T1000 (cell line): ENCODE measurements at regions not wholly inside any gene's neighbourhood (a gene's known extent, or its start where the extent isn't known, plus 50 kb on each side); places are given as distances from the start of the nearest gene placed in this dataset.

Source experiments
- DNase-seq: peaks from one replicate; lab custom pipeline; 2025; ENCODE audit warnings: mixed read lengths; lab: John Stamatoyannopoulos, UW

- no peak for DNase-seq
Observed at GRCh38 chr5:1706021-1706420, 93.6 kb downstream of the MRPL36 start.

DNA sequence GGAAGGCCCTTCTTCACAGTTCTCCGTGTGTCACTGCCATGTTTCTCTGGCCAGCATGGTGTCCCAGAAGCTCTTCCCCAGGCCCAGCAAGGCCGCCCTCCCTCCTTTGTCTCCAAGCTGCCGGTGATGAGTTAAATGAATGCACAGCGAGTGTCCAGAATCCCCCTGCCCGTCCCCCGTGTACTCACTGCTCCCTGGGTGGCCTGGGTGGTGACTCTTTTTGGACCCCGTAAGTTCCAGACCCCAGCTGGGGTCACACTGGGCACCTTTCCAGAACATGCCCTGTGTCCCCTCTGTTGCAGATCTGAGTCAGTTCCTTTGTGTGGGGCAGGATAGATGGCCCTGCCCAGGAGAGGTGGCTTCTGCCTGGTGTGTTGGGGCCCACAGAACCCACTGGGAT lies 95.0 kb downstream of the MRPL36 start:
- DNase-seq, result no peak

DNA sequence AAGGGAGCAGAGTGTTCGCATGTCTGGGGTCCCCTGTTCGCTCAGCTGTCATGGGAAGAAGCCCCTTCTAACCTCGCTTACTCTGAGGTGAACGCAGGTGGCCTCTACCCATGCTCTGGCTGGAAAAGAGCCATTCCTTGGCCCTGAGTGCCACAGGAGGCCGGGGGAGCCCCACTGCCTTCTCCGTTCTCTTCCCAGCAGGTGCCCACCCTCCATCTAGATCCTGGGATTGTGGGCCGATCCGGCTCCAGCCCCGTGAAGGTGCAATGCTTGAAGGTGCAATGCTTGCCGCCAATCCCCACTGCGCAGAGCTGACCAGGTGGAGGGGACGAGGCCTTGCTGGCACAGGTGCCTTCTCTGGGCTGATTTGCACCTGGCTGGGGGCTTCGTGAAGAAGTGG lies 95.4 kb downstream of the MRPL36 start:
- DNase-seq, result no peak

GRCh38 chr5:1703352-1704050 lies 96.1 kb downstream of the MRPL36 start:
- no peak for DNase-seq

- DNase-seq, result no peak
Observed at GRCh38 chr5:1702318-1702717, 97.3 kb downstream of the MRPL36 start.

DNA sequence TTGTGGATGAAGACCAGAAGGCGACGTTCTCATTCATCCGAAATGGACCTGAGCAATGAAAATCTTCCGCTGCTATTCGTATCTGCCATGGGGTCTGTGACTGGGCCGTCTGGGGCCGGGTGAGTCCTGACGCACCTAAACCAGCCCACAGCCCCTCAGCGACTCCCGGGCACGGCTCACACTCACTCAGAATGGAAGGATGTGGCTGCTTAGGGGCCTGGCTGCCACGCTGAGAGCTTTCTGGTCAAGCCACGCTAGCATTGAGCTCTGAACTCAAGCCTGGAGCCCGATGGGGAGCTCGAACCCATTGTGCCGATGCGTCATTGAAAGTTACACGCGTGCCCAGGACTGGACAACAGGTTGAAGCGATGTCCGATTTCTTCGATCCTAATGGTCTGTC lies 97.8 kb downstream of the MRPL36 start:
- DNase-seq, result no peak

GRCh38 chr5:1701216-1701864 lies 98.3 kb downstream of the MRPL36 start:
- DNase-seq, result no peak

- DNase-seq, result no peak
Observed at GRCh38 chr5:1699394-1699793, 100.2 kb downstream of the MRPL36 start.

DNA sequence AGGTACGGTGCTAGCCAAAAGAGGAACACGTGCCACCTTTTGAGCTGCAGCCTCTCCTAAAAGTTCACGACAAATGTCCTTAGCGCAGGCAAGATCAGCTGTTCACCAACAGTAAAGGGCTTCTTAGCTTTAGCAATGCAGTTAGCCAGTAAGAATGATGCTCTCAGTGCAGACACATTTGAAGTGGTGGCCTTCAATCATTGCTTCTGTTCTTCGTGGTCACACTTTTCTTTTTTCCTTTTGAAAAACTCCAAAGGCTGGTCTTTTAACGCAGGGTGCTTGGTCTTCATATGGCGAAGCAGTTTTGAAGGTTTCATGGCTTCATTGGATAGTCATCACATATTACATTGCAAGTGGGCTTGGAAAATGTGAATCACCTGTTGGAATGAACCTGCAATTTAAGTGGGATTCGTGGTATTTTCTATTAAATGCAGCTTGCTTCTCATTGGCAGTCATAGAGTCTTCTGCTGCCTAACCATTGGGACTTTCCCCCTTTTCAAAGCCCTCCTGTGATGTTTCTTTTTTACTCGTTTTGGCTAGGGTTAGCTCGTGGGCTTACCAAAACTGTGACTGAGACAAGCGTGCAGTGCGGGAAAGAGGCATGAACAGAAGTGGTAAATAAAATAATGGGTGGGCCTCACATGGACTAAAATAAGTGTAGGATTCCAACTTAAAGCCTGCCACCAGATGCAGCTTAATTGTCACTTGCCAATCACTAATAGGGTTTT lies 100.9 kb downstream of the MRPL36 start:
- no peak for DNase-seq

- no peak for DNase-seq
Observed at GRCh38 chr5:1692381-1692780, 107.3 kb downstream of the MRPL36 start.

- DNase-seq, result no peak
Observed at GRCh38 chr5:1687301-1687970, 112.2 kb downstream of the MRPL36 start.

DNA sequence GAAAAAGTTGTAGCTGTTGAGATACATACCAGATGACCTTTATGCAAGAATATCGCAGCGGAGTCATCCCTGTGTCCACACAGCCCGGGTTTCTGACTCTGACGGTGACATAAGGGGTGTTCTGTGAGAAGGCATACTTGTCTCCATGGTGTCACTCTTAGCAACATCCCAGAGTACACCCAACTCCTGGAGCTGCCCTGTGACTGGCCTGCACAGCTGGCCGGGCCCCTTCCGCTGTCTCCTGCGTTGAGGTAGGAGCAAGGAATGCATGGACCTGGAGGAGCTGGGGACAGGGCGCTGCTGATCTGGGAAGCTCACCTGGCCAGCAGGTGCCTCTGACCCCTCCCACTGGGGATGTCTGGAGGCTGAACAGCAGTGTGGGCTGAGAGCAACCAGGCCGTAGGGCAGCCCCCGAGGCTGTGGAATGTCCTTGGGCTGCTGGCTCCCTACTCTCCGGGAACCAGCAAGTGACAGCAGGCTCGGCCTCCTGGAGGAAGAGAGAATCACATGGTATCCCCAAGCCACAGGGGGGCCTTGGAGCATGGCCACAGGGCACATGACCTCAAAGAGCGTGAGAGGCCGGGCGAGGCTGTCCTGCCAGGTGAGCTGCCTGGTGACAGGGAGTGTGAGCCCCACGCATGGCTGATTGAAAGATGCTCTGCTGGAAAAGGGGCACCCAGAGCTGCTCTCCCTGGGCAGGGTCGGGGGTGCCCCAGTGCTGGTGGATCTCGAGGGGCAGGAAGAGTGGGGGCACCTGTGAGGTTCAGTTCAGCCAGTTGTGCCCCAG lies 113.4 kb downstream of the MRPL36 start:
- DNase-seq, result no peak

- no peak for DNase-seq
Observed at GRCh38 chr5:1685066-1685465, 114.6 kb downstream of the MRPL36 start.

DNA sequence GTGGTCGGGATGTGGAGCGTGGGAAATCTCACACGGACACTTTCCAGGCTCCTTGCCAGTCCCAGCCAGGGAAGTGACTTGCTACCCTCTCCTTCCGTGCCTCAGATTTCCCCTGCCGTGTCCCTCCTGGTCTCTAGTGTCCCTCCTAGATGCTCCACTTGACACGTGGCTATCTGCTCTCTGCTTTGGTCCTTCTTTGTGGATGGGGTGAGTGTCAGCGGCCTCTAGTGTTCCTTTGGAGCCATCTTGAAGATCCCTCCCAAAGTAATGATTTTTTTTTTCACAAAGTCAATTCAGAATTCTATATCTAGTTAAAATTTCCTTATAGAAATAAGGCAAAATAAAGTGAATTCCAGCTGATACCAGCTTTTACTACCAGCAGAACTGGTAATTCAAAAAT lies 117.7 kb downstream of the MRPL36 start:
- no peak for DNase-seq

GRCh38 chr5:1673042-1673677 lies 126.5 kb downstream of the MRPL36 start:
- DNase-seq, result no peak

GRCh38 chr5:1672396-1672795 lies 127.2 kb downstream of the MRPL36 start:
- DNase-seq, result no peak

DNA sequence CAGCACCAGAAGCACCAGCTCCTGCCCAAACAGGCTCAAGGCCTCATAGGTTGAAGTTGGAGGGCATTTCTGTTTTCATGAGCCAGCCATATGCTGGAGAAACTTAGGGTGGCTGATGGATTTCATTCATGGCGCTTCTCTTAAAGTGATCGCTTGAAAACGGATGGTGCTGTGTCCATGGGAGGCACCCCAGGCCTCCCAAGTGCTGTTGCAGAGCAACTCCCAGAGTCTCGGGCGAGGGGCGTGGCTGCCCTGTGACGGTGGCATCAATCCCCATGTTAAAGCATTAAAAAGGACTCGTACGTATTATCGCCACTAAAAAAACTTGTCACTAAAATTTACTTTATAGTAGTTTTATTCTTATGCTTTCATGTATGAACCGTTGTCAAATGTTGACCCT lies 128.3 kb downstream of the MRPL36 start:
- DNase-seq, result no peak

- DNase-seq, result no peak
Observed at GRCh38 chr5:1670351-1670750, 129.3 kb downstream of the MRPL36 start.

DNA sequence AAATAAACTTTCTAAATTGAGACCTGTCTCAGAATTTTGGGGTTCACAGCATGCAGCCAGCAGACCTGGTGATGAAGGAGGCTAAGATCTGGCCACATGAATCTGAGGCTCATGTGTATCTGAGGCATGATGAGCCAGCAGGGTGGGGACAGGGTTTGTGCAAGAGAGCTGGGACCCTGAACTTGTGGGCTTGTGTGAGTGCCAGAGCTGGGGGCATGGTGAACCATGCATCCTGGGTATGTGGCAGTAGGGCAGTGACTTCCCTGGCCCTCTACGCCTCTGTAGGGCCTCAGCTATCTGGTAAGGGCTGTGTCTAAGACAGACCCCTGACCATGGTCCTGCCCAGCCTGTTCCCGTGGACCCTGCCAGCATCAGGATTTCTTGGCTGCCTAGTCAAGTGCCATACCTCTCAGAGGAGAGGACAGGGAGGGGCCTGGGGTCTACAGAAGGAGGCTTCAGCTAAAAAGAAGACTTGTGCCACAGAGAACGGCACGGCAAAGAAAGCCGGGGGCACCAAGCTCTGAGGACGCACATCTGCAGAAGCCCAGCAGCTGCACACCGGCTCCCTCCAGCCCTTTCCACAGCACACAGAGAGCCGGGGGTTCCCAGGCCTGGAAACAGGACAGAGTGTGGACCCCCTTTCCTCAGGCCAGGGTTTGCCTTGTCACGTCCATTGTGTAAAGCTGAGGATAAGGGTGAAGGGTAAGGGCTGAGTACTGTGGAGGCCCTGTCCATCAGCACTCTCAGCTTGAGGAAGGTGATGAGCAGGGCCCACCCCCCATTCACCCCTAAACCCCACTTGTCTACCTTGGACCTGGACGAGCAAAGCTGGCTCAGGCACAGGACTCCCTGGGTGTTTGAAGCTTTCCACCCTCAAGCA lies 130.1 kb downstream of the MRPL36 start:
- DNase-seq, result no peak

- no peak for DNase-seq
Observed at GRCh38 chr5:1668141-1668721, 131.4 kb downstream of the MRPL36 start.
